Hepatocyte (in vitro differentiated cells): ENCODE measurements at regions not wholly inside any gene's neighbourhood (a gene's known extent, or its start where the extent isn't known, plus 50 kb on each side); places are given as distances from the start of the nearest gene placed in this dataset.

Experiments
- DNase-seq: peaks from one replicate; pipeline ENCODE4 v3.0.0-alpha.2; 2016; ENCODE audit warnings: low spot score
- H2AFZ ChIP-seq: fragments of 200-600 bp; sonication (generic); 2 replicates; pipeline ENCODE4 v1.6.0; 2016; ENCODE audit warnings: antibody characterized with exemption, mild to moderate bottlenecking
- H3K27ac ChIP-seq: fragments of 200-600 bp; sonication (generic); 2 replicates; pipeline ENCODE4 v1.5.1; 2016; ENCODE audit warnings: mild to moderate bottlenecking
- H3K27me3 ChIP-seq: fragments of 200-600 bp; sonication (generic); 2 replicates; pipeline ENCODE4 v1.6.1; 2016
- H3K36me3 ChIP-seq: fragments of 200-600 bp; sonication (generic); replicated peaks from 2 replicates; pipeline ENCODE4 v1.5.1; 2016; ENCODE audit warnings: low read depth; ENCODE audit not compliant: insufficient read depth
- H3K4me1 ChIP-seq: fragments of 200-600 bp; sonication (generic); 2 replicates; pipeline ENCODE4 v1.5.1; 2016; ENCODE audit warnings: mild to moderate bottlenecking, moderate library complexity; ENCODE audit not compliant: insufficient read depth
- H3K4me2 ChIP-seq: fragments of 200-600 bp; sonication (generic); 2 replicates; pipeline ENCODE4 v1.6.0; 2016
- H3K4me3 ChIP-seq: fragments of 200-600 bp; sonication (generic); 2 replicates; pipeline ENCODE4 v1.5.1; 2016; ENCODE audit warnings: mild to moderate bottlenecking
- H3K79me2 ChIP-seq: fragments of 200-600 bp; sonication (generic); 2 replicates; pipeline ENCODE4 v1.6.0; 2017; ENCODE audit warnings: mild to moderate bottlenecking
- H3K9me2 ChIP-seq: fragments of 200-600 bp; sonication (generic); replicated peaks from 2 replicates; pipeline ENCODE4 v1.6.0; 2017; ENCODE audit warnings: mild to moderate bottlenecking; ENCODE audit not compliant: insufficient read depth
- H3K9me3 ChIP-seq: fragments of 200-600 bp; sonication (generic); 2 replicates; pipeline ENCODE4 v1.5.1; 2016; ENCODE audit warnings: low read depth, mild to moderate bottlenecking
- H4K20me1 ChIP-seq: fragments of 200-600 bp; sonication (generic); 2 replicates; pipeline ENCODE4 v1.6.0; 2016; ENCODE audit warnings: mild to moderate bottlenecking; ENCODE audit not compliant: insufficient read depth, poor library complexity, severe bottlenecking
- CTCF ChIP-seq: fragments of 200-600 bp; sonication (generic); IDR thresholded peaks from 2 replicates; pipeline ENCODE4 v1.5.1; 2016; ENCODE audit warnings: antibody characterized with exemption, mild to moderate bottlenecking; ENCODE audit not compliant: poor library complexity
- EZH2 ChIP-seq: fragments of 200-600 bp; sonication (generic); IDR thresholded peaks from 2 replicates; pipeline ENCODE4 v1.6.1; 2016; ENCODE audit warnings: antibody characterized with exemption, mild to moderate bottlenecking, borderline replicate concordance
- EZH2phosphoT487 ChIP-seq: fragments of 200-600 bp; sonication (generic); IDR thresholded peaks from one replicate; pipeline ENCODE4 v1.6.1; 2018; ENCODE audit warnings: antibody characterized with exemption, mild to moderate bottlenecking, low read depth, moderate library complexity; ENCODE audit not compliant: unreplicated experiment, severe bottlenecking
- WGBS: methylation state at CpG from one replicate; pipeline ENCODE4 v1.1.6; 2016; ENCODE audit warnings: low lambda C conversion rate; ENCODE audit errors: missing lambda C conversion rate; 5-methylcytosine and 5-hydroxymethylcytosine counted together

GRCh38 chr12:113528606-113529293 lies 57.1 kb upstream of the LHX5 start:
- H4K20me1 ChIP-seq: no peaks in the 10 kb centered on the region
- peaks cover 27% of the 10 kb centered on the region for H3K27me3 ChIP-seq
- no peaks in the 10 kb centered on the region for H3K79me2 ChIP-seq
- 55% methylated on average over 14 of the region's 14 CpGs for WGBS
- H3K4me2 ChIP-seq: no peak overlapping the region
- H2AFZ ChIP-seq: no peak overlapping the region
- no peaks in the 10 kb centered on the region for H3K9me2 ChIP-seq
- H3K9me3 ChIP-seq: no peaks in the 10 kb centered on the region
- no peak overlapping the region for H3K27ac ChIP-seq
- no peak for DNase-seq
- TF ChIP-seq CTCF: no peak
- no peak for TF ChIP-seq EZH2
- TF ChIP-seq EZH2phosphoT487: no peak
- no peak overlapping the region for H3K4me3 ChIP-seq
- H3K36me3 ChIP-seq: no peaks in the 10 kb centered on the region
- no peaks in the 10 kb centered on the region for H3K4me1 ChIP-seq

- Histone ChIP-seq H2AFZ (no peak overlapping the region), H3K4me3 (no peak overlapping the region), H3K27ac (no peak overlapping the region), H4K20me1 (no peaks in the 10 kb centered on the region), H3K4me2 (no peak overlapping the region), H3K9me2 (no peaks in the 10 kb centered on the region), H3K4me1 (no peaks in the 10 kb centered on the region), H3K9me3 (no peaks in the 10 kb centered on the region), H3K27me3 (peaks cover 42% of the 10 kb centered on the region), H3K79me2 (no peaks in the 10 kb centered on the region), H3K36me3 (no peaks in the 10 kb centered on the region)
- TF ChIP-seq EZH2phosphoT487 (no peak), CTCF (no peak), EZH2 (no peak)
- WGBS: 76% methylated on average over 7 of the region's 7 CpGs
- no peak for DNase-seq
Observed at GRCh38 chr12:113525066-113525465, 53.4 kb upstream of the LHX5 start.

- Histone ChIP-seq H3K4me2 (no peak overlapping the region), H3K9me3 (no peaks in the 10 kb centered on the region), H3K9me2 (no peaks in the 10 kb centered on the region), H3K4me3 (no peak overlapping the region), H3K4me1 (no peaks in the 10 kb centered on the region), H4K20me1 (no peaks in the 10 kb centered on the region), H3K27ac (no peak overlapping the region), H3K36me3 (no peaks in the 10 kb centered on the region), H3K79me2 (no peaks in the 10 kb centered on the region), H2AFZ (no peak overlapping the region), H3K27me3 (peaks cover 45% of the 10 kb centered on the region)
- 86% methylated on average over 5 of the region's 5 CpGs for WGBS
- no peak for TF ChIP-seq CTCF
- no peak for TF ChIP-seq EZH2phosphoT487
- no peak for TF ChIP-seq EZH2
- DNase-seq: no peak
Observed at GRCh38 chr12:113524495-113524894, 52.8 kb upstream of the LHX5 start.
